A673 (cell line): ENCODE measurements at regions not wholly inside any gene's neighbourhood (a gene's known extent, or its start where the extent isn't known, plus 50 kb on each side); places are given as distances from the start of the nearest gene placed in this dataset.

Experiments
- BruUV-seq: library from RNA; stranded (reverse); fragments of 400-500 nt; replicated peaks from 2 replicates; lab custom pipeline; 2021; lab: Mats Ljungman, UMichigan
- CTCF ChIA-PET: fragments of 300-600 bp; sonication (Branson Sonifier 250); formaldehyde crosslinking; loops from one replicate; lab custom pipeline; 2022; ENCODE audit warnings: antibody characterized with exemption; lab: Charles Lee
- POLR2A ChIA-PET: fragments of 300-600 bp; sonication (Branson Sonifier 250); formaldehyde crosslinking; loops from one replicate; lab custom pipeline; 2022; ENCODE audit warnings: antibody characterized with exemption; ENCODE audit not compliant: low non-redundant PET; lab: Charles Lee
- DNase-seq: peaks from one replicate; pipeline ENCODE4 v3.0.0-alpha.2; 2015; ENCODE audit warnings: low spot score
- H3K27ac ChIP-seq: fragments of 200-600 bp; sonication (generic); 2 replicates; pipeline ENCODE4 v1.5.1; 2016; ENCODE audit warnings: mixed run types, low read depth, mild to moderate bottlenecking, mixed read lengths, antibody characterized with exemption, low read length; ENCODE audit not compliant: poor library complexity, severe bottlenecking
- H3K27me3 ChIP-seq: fragments of 200-600 bp; sonication (generic); replicated peaks from 2 replicates; pipeline ENCODE4 v1.6.1; 2017; ENCODE audit warnings: mixed run types, low read depth, mild to moderate bottlenecking, mixed read lengths, antibody characterized with exemption, low read length; ENCODE audit not compliant: insufficient read depth, poor library complexity
- H3K36me3 ChIP-seq: fragments of 200-600 bp; sonication (generic); 2 replicates; pipeline ENCODE4 v1.6.1; 2016; ENCODE audit warnings: mixed run types, mild to moderate bottlenecking, mixed read lengths, antibody characterized with exemption, low read length; ENCODE audit not compliant: insufficient read depth, poor library complexity, severe bottlenecking
- H3K4me1 ChIP-seq: fragments of 200-600 bp; sonication (generic); 2 replicates; pipeline ENCODE4 v1.6.1; 2017; ENCODE audit warnings: mixed run types, mild to moderate bottlenecking, mixed read lengths, antibody characterized with exemption, low read length; ENCODE audit not compliant: insufficient read depth, poor library complexity, severe bottlenecking
- H3K4me3 ChIP-seq: fragments of 200-600 bp; sonication (generic); 2 replicates; pipeline ENCODE4 v1.5.1; 2016; ENCODE audit warnings: low read depth, mixed run types, mild to moderate bottlenecking, mixed read lengths, low read length; ENCODE audit not compliant: poor library complexity, severe bottlenecking
- H3K9me3 ChIP-seq: fragments of 200-600 bp; sonication (generic); 2 replicates; pipeline ENCODE4 v1.6.1; 2016; ENCODE audit warnings: mixed run types, low read depth, mild to moderate bottlenecking, mixed read lengths, antibody characterized with exemption, low read length; ENCODE audit not compliant: poor library complexity, severe bottlenecking
- EZH2 ChIP-seq: fragments of 200-600 bp; sonication (generic); IDR thresholded peaks from 2 replicates; pipeline ENCODE4 v1.6.1; 2017; ENCODE audit warnings: borderline replicate concordance, low read depth, mild to moderate bottlenecking, mixed read lengths, antibody characterized with exemption, low read length; ENCODE audit not compliant: poor library complexity, severe bottlenecking
- intact Hi-C: fragments of 100-400 bp; cut with micrococcal nuclease; formaldehyde crosslinking; loops from one replicate; pipeline ENCODE4 v1.10.0; 2022; ENCODE audit not compliant: unreplicated experiment
- TF ChIP-seq, protein P1 (sequence below): fragments of 300-800, 200-600 bp; sonication (generic); conservative IDR thresholded peaks from 2 replicates; pipeline ENCODE4 v1.5.1; 2017; ENCODE audit warnings: low read depth, mild to moderate bottlenecking, antibody characterized with exemption, low read length, moderate library complexity, mixed read lengths

DNA sequence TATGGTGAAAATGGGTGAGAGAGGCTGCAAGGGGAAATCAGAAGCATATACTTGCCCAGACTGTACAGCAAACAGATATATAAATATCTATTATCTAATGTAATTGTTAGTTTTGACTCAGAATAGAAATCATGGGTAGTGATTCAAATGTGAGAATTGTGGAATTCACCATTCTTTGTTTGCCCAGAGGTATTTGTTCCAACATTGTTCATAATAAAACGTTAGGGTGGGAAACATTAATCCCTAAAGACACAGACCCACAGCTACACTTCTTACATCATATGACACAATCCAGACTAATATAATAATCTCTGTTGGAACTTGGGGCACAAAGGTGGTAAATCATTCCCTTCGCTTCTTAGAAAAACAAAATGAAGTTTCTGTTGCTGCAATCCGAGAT is 646.5 kb upstream of the SLITRK6 start:
- intact Hi-C loops = no loop called here
- Histone ChIP-seq H3K4me3 (no peak overlapping the region), H3K27ac (peak overlapping the region; percentile 53), H3K36me3 (no peaks in the 10 kb centered on the region), H3K27me3 (no peaks in the 10 kb centered on the region), H3K9me3 (no peaks in the 10 kb centered on the region), H3K4me1 (peaks cover 8% of the 10 kb centered on the region)
- TF ChIP-seq EZH2 = no peak
- TF ChIP-seq, protein P1, sequence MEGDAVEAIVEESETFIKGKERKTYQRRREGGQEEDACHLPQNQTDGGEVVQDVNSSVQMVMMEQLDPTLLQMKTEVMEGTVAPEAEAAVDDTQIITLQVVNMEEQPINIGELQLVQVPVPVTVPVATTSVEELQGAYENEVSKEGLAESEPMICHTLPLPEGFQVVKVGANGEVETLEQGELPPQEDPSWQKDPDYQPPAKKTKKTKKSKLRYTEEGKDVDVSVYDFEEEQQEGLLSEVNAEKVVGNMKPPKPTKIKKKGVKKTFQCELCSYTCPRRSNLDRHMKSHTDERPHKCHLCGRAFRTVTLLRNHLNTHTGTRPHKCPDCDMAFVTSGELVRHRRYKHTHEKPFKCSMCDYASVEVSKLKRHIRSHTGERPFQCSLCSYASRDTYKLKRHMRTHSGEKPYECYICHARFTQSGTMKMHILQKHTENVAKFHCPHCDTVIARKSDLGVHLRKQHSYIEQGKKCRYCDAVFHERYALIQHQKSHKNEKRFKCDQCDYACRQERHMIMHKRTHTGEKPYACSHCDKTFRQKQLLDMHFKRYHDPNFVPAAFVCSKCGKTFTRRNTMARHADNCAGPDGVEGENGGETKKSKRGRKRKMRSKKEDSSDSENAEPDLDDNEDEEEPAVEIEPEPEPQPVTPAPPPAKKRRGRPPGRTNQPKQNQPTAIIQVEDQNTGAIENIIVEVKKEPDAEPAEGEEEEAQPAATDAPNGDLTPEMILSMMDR = no peak
- CTCF ChIA-PET = no interaction called here
- DNase-seq = no peak
- POLR2A ChIA-PET = no interaction called here
- no TSS peak for BruUV-seq

DNA sequence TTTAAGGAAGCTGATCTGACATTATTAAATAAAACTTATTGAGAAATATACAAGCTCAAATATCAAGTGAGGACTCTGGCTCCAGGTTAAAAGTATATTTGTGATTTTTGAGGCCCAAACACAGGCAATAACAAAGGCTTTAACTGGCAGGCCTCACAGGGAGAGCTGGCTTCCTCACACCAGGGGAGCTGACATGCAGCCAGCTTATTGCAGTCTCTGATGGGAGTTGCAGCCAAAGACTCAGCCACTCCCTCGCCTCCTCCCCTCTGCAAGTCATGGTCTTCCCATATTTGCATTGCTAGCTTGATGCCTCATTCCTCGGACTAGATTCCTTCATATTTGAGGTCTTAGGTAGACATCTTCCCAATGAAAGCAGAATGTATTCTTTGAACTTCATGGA is 647.1 kb upstream of the SLITRK6 start:
- CTCF ChIA-PET = no interaction called here
- TF ChIP-seq, protein P1 = no peak
- no peak for TF ChIP-seq EZH2
- POLR2A ChIA-PET = no interaction called here
- Histone ChIP-seq H3K4me3 (no peak overlapping the region), H3K9me3 (no peaks in the 10 kb centered on the region), H3K36me3 (no peaks in the 10 kb centered on the region), H3K4me1 (peaks cover 8% of the 10 kb centered on the region), H3K27me3 (no peaks in the 10 kb centered on the region), H3K27ac (peak overlapping the region; percentile 53)
- peak; percentile 84 for DNase-seq
- no TSS peak for BruUV-seq
- intact Hi-C loops = no loop called here

DNA sequence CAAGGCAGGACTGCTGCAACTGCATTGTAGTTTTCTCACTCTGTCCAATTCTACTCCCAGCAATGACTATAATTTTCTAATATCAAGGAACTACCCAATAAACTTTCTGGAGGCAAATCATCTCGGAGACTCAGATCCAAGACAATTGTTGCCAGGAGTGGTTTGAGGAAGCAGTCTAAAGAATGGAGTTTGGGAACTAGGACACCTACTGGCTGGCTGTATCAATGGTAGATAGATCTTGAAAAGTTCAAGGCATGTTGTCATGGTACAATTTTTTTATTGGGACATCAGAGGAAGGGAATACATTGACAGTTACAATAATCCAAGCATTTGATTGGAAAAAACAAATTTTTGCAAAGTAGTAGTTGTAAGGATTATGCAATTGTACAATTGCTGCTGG is 648.3 kb upstream of the SLITRK6 start:
- no TSS peak for BruUV-seq

More for the DNA sequence above, 648.3 kb upstream of the SLITRK6 start:
- Histone ChIP-seq H3K4me1 (peaks cover 8% of the 10 kb centered on the region), H3K4me3 (no peak overlapping the region), H3K27me3 (no peaks in the 10 kb centered on the region), H3K27ac (no peak overlapping the region), H3K36me3 (no peaks in the 10 kb centered on the region), H3K9me3 (no peaks in the 10 kb centered on the region)
- intact Hi-C loops = no loop called here
- DNase-seq = no peak
- ChIA-PET CTCF (no interaction called here), POLR2A (no interaction called here)
- TF ChIP-seq, protein P1 = no peak
- no peak for TF ChIP-seq EZH2
